Heart right ventricle (tissue), 16 donors: ENCODE measurements at regions not wholly inside any gene's neighbourhood (a gene's known extent, or its start where the extent isn't known, plus 50 kb on each side); places are given as distances from the start of the nearest gene placed in this dataset.

Source experiments
- ATAC-seq, 8 donors: fragments of 200-7000 bp; cut with Tn5 transposase; one replicate each; pipeline ENCODE4 v1.9.1; 2020; ENCODE audit warnings: mild to moderate bottlenecking in 8 of 8, moderate library complexity in 8 of 8, moderate number of reproducible peaks in 1 of 8
- DNase-seq, 2 donors: peaks; one replicate each; pipeline ENCODE4 v3.0.0-alpha.2; 2020
- H3K27ac ChIP-seq, 10 donors: fragments of 200-600 bp; sonication (generic) in 2 of 10; one replicate each; pipeline versions ENCODE4 v1.5.0 to v1.8.0; 2020 to 2022; ENCODE audit warnings: mild to moderate bottlenecking in 3 of 10
- H3K27me3 ChIP-seq, 7 donors: fragments of 200-600 bp; one replicate each; pipeline ENCODE4 v1.8.0; 2021 to 2022; ENCODE audit warnings: mild to moderate bottlenecking in 2 of 7
- H3K36me3 ChIP-seq, 9 donors: fragments of 200-600 bp; sonication (generic) in 1 of 9; one replicate each; pipeline versions ENCODE4 v1.5.0 to v1.8.0; 2020 to 2022; ENCODE audit warnings: mild to moderate bottlenecking in 2 of 9
- H3K4me1 ChIP-seq, 9 donors: fragments of 200-600 bp; sonication (generic) in 1 of 9; one replicate each; pipeline versions ENCODE4 v1.5.0 to v1.8.0; 2020 to 2022; ENCODE audit warnings: mild to moderate bottlenecking in 4 of 9
- H3K4me3 ChIP-seq, 10 donors: fragments of 200-600 bp; sonication (generic) in 2 of 10; one replicate each; pipeline versions ENCODE4 v1.5.0 to v1.8.0; 2020 to 2022; ENCODE audit warnings: mild to moderate bottlenecking in 7 of 10, moderate library complexity in 2 of 10
- H3K9me3 ChIP-seq, 11 donors: fragments of 200-600 bp in 10 of 11; sonication (generic) in 2 of 11; one replicate each; pipeline versions ENCODE4 v1.5.0 to v1.8.0; 2013 to 2022; ENCODE audit warnings: mild to moderate bottlenecking in 2 of 11, control low read depth in 1 of 11, moderate library complexity in 1 of 11
- WGBS, 2 donors: extraction: QIAGEN DNeasy Blood & Tissue Kit; methylation state at CpG; one replicate each; pipeline ENCODE4 v1.1.7; 2013; ENCODE audit warnings: inconsistent platforms in 1 of 2; 5-methylcytosine and 5-hydroxymethylcytosine counted together
- intact Hi-C, 10 donors: fragments of 100-400 bp; cut with DNase I; formaldehyde crosslinking; loops; one replicate each; pipeline versions ENCODE4 v1.11.1 to v1.14.2; 2022
- TF ChIP-seq, protein P1 (sequence below), 9 donors: fragments of 200-600 bp; sonication (generic) in 2 of 9; IDR thresholded peaks; one replicate each; pipeline versions ENCODE4 v1.5.0 to v1.8.0; 2021 to 2022; ENCODE audit warnings: antibody characterized with exemption in 9 of 9, mild to moderate bottlenecking in 5 of 9, moderate library complexity in 1 of 9
- donor health status: Arrhythmogenic right ventricular cardiomyopathy.
- donor health status: ischemic (EF 13 %, LVEDD 7.1; RV severe dilation, severe dysfunction).
- donor health status: healthy with polysubstance abuse.
- donor health status: DM: no; HTN: yes; CAD: no.
- donor health status: DM: no; HTN: no; CAD: no.
- donor health status: ischemic (EF 25% LVEDD 6.9; RV normal size, moderate dysfunction).
- donor health status: ischemic (EF 25% LVEDD 5.7; RV mildly dilated, moderate dysfunction).
- donor health status: healthy.
- donor health status: DM: yes; HTN: yes; CAD: no.
- donor health status: Ischemic cardiomyopathy.
- donor health status: ischemic (EF 35%, LVEDD 5.7; RV mildly dilated, moderate dysfunction).
- donor health status: nonischemic (EF 11% LVEDD 7.7; RV severe dilation, severe dysfunction).
- donor health status: DM: yes; HTN: yes; CAD: no.
- donor health status: PGD.
- donor health status: ischemic (EF 29% LVEDD 5.4; RV normal size, mild dysfunction).
- donor health status: nonischemic (EF 23%, LVEDD 6.1; RV moderate dilation, normal function).

DNA sequence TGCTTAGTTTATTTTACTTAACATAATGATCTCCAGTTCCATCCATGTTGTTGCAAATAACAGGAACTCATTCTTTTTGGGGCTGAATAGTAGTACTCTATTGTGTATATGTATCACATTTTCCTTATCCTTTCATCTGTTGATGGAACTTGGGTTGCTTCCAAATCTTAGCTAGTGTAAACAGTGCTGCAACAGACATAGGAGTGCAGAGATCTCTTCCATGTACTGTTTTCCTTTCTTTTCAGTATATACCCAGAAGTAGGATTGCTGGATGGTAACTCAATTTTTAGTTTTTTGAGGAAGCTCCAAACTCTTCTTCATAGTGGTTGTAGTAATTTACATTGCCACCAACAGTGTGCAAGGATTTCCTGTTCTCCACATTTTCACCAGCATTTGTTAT is 138.8 kb upstream of the POC5 start:
- Histone ChIP-seq H3K4me1 (no peaks in the 10 kb centered on the region), H3K36me3 (no peaks in the 10 kb centered on the region), H3K4me3 (no peak overlapping the region), H3K9me3 (peaks cover 0 to 14% (median 0%) of the 10 kb centered on the region in 11 donors), H3K27me3 (no peaks in the 10 kb centered on the region), H3K27ac (no peak overlapping the region)
- TF ChIP-seq, protein P1, sequence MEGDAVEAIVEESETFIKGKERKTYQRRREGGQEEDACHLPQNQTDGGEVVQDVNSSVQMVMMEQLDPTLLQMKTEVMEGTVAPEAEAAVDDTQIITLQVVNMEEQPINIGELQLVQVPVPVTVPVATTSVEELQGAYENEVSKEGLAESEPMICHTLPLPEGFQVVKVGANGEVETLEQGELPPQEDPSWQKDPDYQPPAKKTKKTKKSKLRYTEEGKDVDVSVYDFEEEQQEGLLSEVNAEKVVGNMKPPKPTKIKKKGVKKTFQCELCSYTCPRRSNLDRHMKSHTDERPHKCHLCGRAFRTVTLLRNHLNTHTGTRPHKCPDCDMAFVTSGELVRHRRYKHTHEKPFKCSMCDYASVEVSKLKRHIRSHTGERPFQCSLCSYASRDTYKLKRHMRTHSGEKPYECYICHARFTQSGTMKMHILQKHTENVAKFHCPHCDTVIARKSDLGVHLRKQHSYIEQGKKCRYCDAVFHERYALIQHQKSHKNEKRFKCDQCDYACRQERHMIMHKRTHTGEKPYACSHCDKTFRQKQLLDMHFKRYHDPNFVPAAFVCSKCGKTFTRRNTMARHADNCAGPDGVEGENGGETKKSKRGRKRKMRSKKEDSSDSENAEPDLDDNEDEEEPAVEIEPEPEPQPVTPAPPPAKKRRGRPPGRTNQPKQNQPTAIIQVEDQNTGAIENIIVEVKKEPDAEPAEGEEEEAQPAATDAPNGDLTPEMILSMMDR (IDR thresholded peaks at IDR 0.05), result no peak
- intact Hi-C loops, result no loop called here
- DNase-seq (no peak), ATAC-seq (no peak)

DNA sequence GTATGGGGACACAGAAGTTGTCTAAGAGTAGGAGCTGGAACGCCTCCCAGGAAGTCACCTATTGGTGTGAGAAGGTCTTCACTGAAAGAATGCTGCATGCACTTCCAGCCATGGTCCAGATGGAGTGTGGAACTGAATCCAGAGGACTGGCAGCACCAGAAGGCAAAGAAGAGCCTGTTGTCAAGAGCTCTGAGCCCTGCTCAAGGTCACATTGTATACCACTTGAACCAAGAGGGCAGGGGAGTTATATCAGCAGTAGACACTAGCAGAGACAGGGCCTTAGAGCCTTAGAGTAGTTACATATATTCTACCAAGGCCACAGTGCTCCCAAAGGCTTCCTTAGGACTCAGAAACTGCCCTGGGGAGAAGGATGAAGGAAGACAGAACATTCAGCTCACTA is 130.8 kb upstream of the POC5 start:
- DNase-seq, result no peak
- TF ChIP-seq, protein P1 (IDR thresholded peaks at IDR 0.05), result no peak
- peak in 2 of 8 donors; percentile 31 to 53 for ATAC-seq
- intact Hi-C loops, result no loop called here
- H3K4me1 ChIP-seq, result peaks cover 0 to 14% (median 0%) of the 10 kb centered on the region in 9 donors
- peak overlapping the region in 2 of 10 donors; percentile 27 to 79 for H3K27ac ChIP-seq
- no peak overlapping the region for H3K4me3 ChIP-seq
- H3K36me3 ChIP-seq, result no peaks in the 10 kb centered on the region
- WGBS, 2 donors, result 60 to 71% methylated on average over 1 of the region's 1 CpG
- no peaks in the 10 kb centered on the region for H3K9me3 ChIP-seq
- H3K27me3 ChIP-seq, result no peaks in the 10 kb centered on the region

- H3K27me3 ChIP-seq, result no peaks in the 10 kb centered on the region
- no peaks in the 10 kb centered on the region for H3K9me3 ChIP-seq
- H3K36me3 ChIP-seq, result no peaks in the 10 kb centered on the region
- DNase-seq, result no peak
- H3K4me1 ChIP-seq, result peaks cover 0 to 14% (median 0%) of the 10 kb centered on the region in 9 donors
- no peak for ATAC-seq
- H3K4me3 ChIP-seq, result no peak overlapping the region
- peak overlapping the region in 2 of 10 donors; percentile 62 to 79 for H3K27ac ChIP-seq
- WGBS, 2 donors, result 65 to 70% methylated on average over 1 of the region's 1 CpG
- TF ChIP-seq, protein P1 (IDR thresholded peaks at IDR 0.05), result no peak
- intact Hi-C loops, result no loop called here
Measured at GRCh38 chr5:75847561-75848021, 130.4 kb upstream of the POC5 start.

- ATAC-seq, result no peak
Measured at GRCh38 chr5:75844301-75844700, 127.1 kb upstream of the POC5 start.

More at GRCh38 chr5:75844301-75844700, 127.1 kb upstream of the POC5 start:
- H3K27me3 ChIP-seq, result no peaks in the 10 kb centered on the region
- no peaks in the 10 kb centered on the region for H3K36me3 ChIP-seq
- TF ChIP-seq, protein P1 (IDR thresholded peaks at IDR 0.05), result no peak
- H3K9me3 ChIP-seq, result peaks cover 0 to 5% (median 0%) of the 10 kb centered on the region in 11 donors
- intact Hi-C loops, result no loop called here
- peak overlapping the region in 2 of 10 donors; percentile 62 to 81 for H3K27ac ChIP-seq
- peaks cover 0 to 14% (median 0%) of the 10 kb centered on the region in 9 donors for H3K4me1 ChIP-seq
- no peak overlapping the region for H3K4me3 ChIP-seq
- no peak for DNase-seq
- 81 to 86% methylated on average over 2 of the region's 2 CpGs for WGBS, 2 donors
